Osteocyte (in vitro differentiated cells): ENCODE measurements at regions not wholly inside any gene's neighbourhood (a gene's known extent, or its start where the extent isn't known, plus 50 kb on each side); places are given as distances from the start of the nearest gene placed in this dataset.
A peak's percentile ranks its signal among the peaks of the same experiment; 100 is the strongest.

ENCODE experiments used
- DNase-seq: peaks from one replicate; pipeline ENCODE4 v3.0.0; 2021; ENCODE audit warnings: mixed read lengths; ENCODE audit not compliant: unreplicated experiment; ENCODE audit errors: extremely low spot score
- H3K27ac Mint-ChIP-seq: one replicate; pipeline ENCODE4 v1.8.0; 2021; ENCODE audit warnings: mild to moderate bottlenecking, mixed read lengths; ENCODE audit not compliant: unreplicated experiment
- H3K27me3 Mint-ChIP-seq: one replicate; pipeline ENCODE4 v1.8.0; 2021; ENCODE audit warnings: mixed read lengths; ENCODE audit not compliant: unreplicated experiment
- H3K36me3 Mint-ChIP-seq: one replicate; pipeline ENCODE4 v1.8.0; 2021; ENCODE audit warnings: mixed read lengths; ENCODE audit not compliant: unreplicated experiment
- H3K4me1 Mint-ChIP-seq: one replicate; pipeline ENCODE4 v1.8.0; 2021; ENCODE audit warnings: mixed read lengths; ENCODE audit not compliant: unreplicated experiment
- H3K4me3 Mint-ChIP-seq: one replicate; pipeline ENCODE4 v1.8.0; 2021; ENCODE audit warnings: mild to moderate bottlenecking, moderate library complexity, mixed read lengths; ENCODE audit not compliant: unreplicated experiment
- H3K9me3 Mint-ChIP-seq: one replicate; pipeline ENCODE4 v1.8.0; 2021; ENCODE audit warnings: mixed read lengths; ENCODE audit not compliant: unreplicated experiment
- CTCF ChIP-seq: fragments of 200-600 bp; sonication (generic); IDR thresholded peaks from 2 replicates; pipeline ENCODE4 v1.5.0; 2021; ENCODE audit warnings: antibody characterized with exemption, mild to moderate bottlenecking, moderate library complexity

- no peak for TF ChIP-seq CTCF
- H3K27me3 Mint-ChIP-seq, result no peaks in the 10 kb centered on the region
- DNase-seq, result no peak
- H3K27ac Mint-ChIP-seq, result no peak overlapping the region
- no peaks in the 10 kb centered on the region for H3K36me3 Mint-ChIP-seq
- H3K4me3 Mint-ChIP-seq, result no peak overlapping the region
- no peaks in the 10 kb centered on the region for H3K4me1 Mint-ChIP-seq
- peaks cover 5% of the 10 kb centered on the region for H3K9me3 Mint-ChIP-seq
These were observed 335.7 kb upstream of the POU3F3 start for GRCh38 chr2:104518256-104518655.

- TF ChIP-seq CTCF, result peak; percentile 6
- H3K27ac Mint-ChIP-seq, result no peak overlapping the region
These were observed 332.7 kb upstream of the POU3F3 start for GRCh38 chr2:104521247-104521646.

GRCh38 chr2:104523921-104524320 is 330.0 kb upstream of the POU3F3 start:
- no peak for TF ChIP-seq CTCF
- Mint-ChIP-seq H3K27me3 (no peaks in the 10 kb centered on the region), H3K9me3 (peaks cover 5% of the 10 kb centered on the region), H3K36me3 (no peaks in the 10 kb centered on the region), H3K4me1 (no peaks in the 10 kb centered on the region), H3K4me3 (no peak overlapping the region), H3K27ac (no peak overlapping the region)
- no peak for DNase-seq

More at GRCh38 chr2:104521247-104521646, 332.7 kb upstream of the POU3F3 start:
- Mint-ChIP-seq H3K4me3 (no peak overlapping the region), H3K27me3 (no peaks in the 10 kb centered on the region), H3K9me3 (peaks cover 5% of the 10 kb centered on the region), H3K36me3 (no peaks in the 10 kb centered on the region), H3K4me1 (no peaks in the 10 kb centered on the region)
- no peak for DNase-seq

GRCh38 chr2:104528101-104528500 is 325.8 kb upstream of the POU3F3 start:
- Mint-ChIP-seq H3K27ac (no peak overlapping the region), H3K27me3 (peaks cover 4% of the 10 kb centered on the region), H3K9me3 (no peaks in the 10 kb centered on the region), H3K4me3 (no peak overlapping the region), H3K4me1 (no peaks in the 10 kb centered on the region), H3K36me3 (no peaks in the 10 kb centered on the region)
- no peak for TF ChIP-seq CTCF
- no peak for DNase-seq

GRCh38 chr2:104531122-104531521 is 322.8 kb upstream of the POU3F3 start:
- DNase-seq, result no peak
- Mint-ChIP-seq H3K4me1 (no peaks in the 10 kb centered on the region), H3K9me3 (no peaks in the 10 kb centered on the region), H3K27ac (no peak overlapping the region), H3K4me3 (no peak overlapping the region), H3K27me3 (peaks cover 7% of the 10 kb centered on the region), H3K36me3 (no peaks in the 10 kb centered on the region)
- TF ChIP-seq CTCF, result no peak
